Adrenal gland (tissue), 5 donors: ENCODE measurements at regions not wholly inside any gene's neighbourhood (a gene's known extent, or its start where the extent isn't known, plus 50 kb on each side); places are given as distances from the start of the nearest gene placed in this dataset.

Experiments
- POLR2A ChIP-seq, 2 donors: fragments of 450-650 bp; IDR thresholded peaks; one replicate each; pipeline ENCODE4 v1.6.1; 2017; ENCODE audit warnings: antibody characterized with exemption in 2 of 2, mild to moderate bottlenecking in 2 of 2, moderate library complexity in 1 of 2
- TF ChIP-seq, protein P1 (sequence below), 6 experiments: fragments of 450-650 bp in 4 of 6; fragments of 200-600 bp in 2 of 6; sonication (generic) in 1 of 6; IDR thresholded peaks; 1 replicate in 5 of 6; 2 replicates in 1 of 6; pipeline versions ENCODE4 v1.5.1 to v1.8.0; 2016 to 2021; ENCODE audit warnings: antibody characterized with exemption in 6 of 6, mild to moderate bottlenecking in 2 of 6, moderate library complexity in 1 of 6
- donor health status: DM: no; HTN: no; CAD: no.

DNA sequence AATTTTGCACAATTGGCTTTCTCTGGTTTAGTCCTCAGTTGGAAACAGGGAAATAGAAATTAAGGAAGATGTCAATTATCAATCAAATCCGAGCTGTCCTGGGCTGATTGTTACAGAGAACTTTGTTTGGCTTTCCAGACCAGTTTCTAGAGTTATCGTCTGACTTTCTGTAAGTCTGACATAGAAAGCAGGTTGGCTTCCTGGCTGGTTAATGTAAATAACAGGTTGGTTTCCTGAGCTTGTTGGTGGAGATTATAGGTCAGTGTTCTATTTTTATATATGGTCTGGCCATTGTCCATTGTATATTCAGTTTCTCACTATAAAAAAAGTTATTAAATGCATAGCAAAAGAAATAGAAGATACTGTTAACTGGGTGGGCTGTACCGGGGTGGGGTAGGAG lies 204.8 kb downstream of the MBD2 start:
- TF ChIP-seq, protein P1, sequence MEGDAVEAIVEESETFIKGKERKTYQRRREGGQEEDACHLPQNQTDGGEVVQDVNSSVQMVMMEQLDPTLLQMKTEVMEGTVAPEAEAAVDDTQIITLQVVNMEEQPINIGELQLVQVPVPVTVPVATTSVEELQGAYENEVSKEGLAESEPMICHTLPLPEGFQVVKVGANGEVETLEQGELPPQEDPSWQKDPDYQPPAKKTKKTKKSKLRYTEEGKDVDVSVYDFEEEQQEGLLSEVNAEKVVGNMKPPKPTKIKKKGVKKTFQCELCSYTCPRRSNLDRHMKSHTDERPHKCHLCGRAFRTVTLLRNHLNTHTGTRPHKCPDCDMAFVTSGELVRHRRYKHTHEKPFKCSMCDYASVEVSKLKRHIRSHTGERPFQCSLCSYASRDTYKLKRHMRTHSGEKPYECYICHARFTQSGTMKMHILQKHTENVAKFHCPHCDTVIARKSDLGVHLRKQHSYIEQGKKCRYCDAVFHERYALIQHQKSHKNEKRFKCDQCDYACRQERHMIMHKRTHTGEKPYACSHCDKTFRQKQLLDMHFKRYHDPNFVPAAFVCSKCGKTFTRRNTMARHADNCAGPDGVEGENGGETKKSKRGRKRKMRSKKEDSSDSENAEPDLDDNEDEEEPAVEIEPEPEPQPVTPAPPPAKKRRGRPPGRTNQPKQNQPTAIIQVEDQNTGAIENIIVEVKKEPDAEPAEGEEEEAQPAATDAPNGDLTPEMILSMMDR (IDR thresholded peaks at IDR 0.05), result no peak
- TF ChIP-seq POLR2A (IDR thresholded peaks at IDR 0.05), result no peak
